Loucy (cell line): ENCODE measurements at regions not wholly inside any gene's neighbourhood (a gene's known extent, or its start where the extent isn't known, plus 50 kb on each side); places are given as distances from the start of the nearest gene placed in this dataset.

Experiments used
- H2AFZ ChIP-seq: fragments of 200-600 bp; sonication (generic); 2 replicates; pipeline ENCODE4 v1.6.0; 2016; ENCODE audit warnings: antibody characterized with exemption, mild to moderate bottlenecking, low read length, moderate library complexity
- H3F3A ChIP-seq: fragments of 200-600 bp; 2 replicates; pipeline ENCODE4 v1.6.0; 2016; ENCODE audit warnings: antibody characterized with exemption, low read depth, mild to moderate bottlenecking
- H3K27me3 ChIP-seq: fragments of 200-600 bp; sonication (generic); 2 replicates; pipeline ENCODE4 v1.6.1; 2014; ENCODE audit warnings: low read length, mild to moderate bottlenecking; ENCODE audit not compliant: insufficient read depth, poor library complexity, severe bottlenecking
- H3K36me3 ChIP-seq: fragments of 200-600 bp; sonication (generic); 2 replicates; pipeline ENCODE4 v1.6.1; 2016; ENCODE audit warnings: low read length; ENCODE audit not compliant: insufficient read depth
- H3K4me1 ChIP-seq: fragments of 200-600 bp; sonication (generic); 2 replicates; pipeline ENCODE4 v1.5.1; 2014; ENCODE audit warnings: low read length, mild to moderate bottlenecking; ENCODE audit not compliant: insufficient read depth, poor library complexity, severe bottlenecking
- H3K4me2 ChIP-seq: fragments of 200-600 bp; sonication (generic); 2 replicates; pipeline ENCODE4 v1.6.0; 2014; ENCODE audit warnings: antibody characterized with exemption, low read length, low read depth, mild to moderate bottlenecking; ENCODE audit not compliant: poor library complexity, severe bottlenecking
- H3K4me3 ChIP-seq: fragments of 200-600 bp; sonication (generic); 2 replicates; pipeline ENCODE4 v1.5.1; 2014; ENCODE audit warnings: low read length, mild to moderate bottlenecking, mixed read lengths; ENCODE audit not compliant: poor library complexity, severe bottlenecking
- H3K79me2 ChIP-seq: fragments of 200-600 bp; sonication (generic); 2 replicates; pipeline ENCODE4 v1.6.1; 2014; ENCODE audit warnings: low read length; ENCODE audit not compliant: insufficient read depth
- H3K9ac ChIP-seq: fragments of 200-600 bp; sonication (generic); 2 replicates; pipeline ENCODE4 v1.6.0; 2014; ENCODE audit warnings: mild to moderate bottlenecking, low read depth, low read length, moderate library complexity; ENCODE audit not compliant: poor library complexity, severe bottlenecking
- H3K9me2 ChIP-seq: fragments of 200-600 bp; sonication (generic); replicated peaks from 2 replicates; pipeline ENCODE4 v1.6.1; 2016; ENCODE audit warnings: low read depth, low read length, mixed read lengths
- H3K9me3 ChIP-seq: fragments of 200-600 bp; sonication (generic); 2 replicates; pipeline ENCODE4 v1.6.1; 2014; ENCODE audit warnings: mild to moderate bottlenecking, antibody characterized with exemption, low read length, low read depth; ENCODE audit not compliant: insufficient read depth
- H4K20me1 ChIP-seq: fragments of 200-600 bp; sonication (generic); 2 replicates; pipeline ENCODE4 v1.6.0; 2014; ENCODE audit warnings: antibody characterized with exemption, low read length, mild to moderate bottlenecking; ENCODE audit not compliant: insufficient read depth, poor library complexity, severe bottlenecking
- EZH2phosphoT487 ChIP-seq: fragments of 200-600 bp; IDR thresholded peaks from 2 replicates; pipeline ENCODE4 v1.6.1; 2018; ENCODE audit warnings: antibody characterized with exemption, mild to moderate bottlenecking, moderate library complexity, borderline replicate concordance
- TF ChIP-seq, protein P1 (sequence below): fragments of 200-600 bp; sonication (generic); conservative IDR thresholded peaks from 2 replicates; pipeline ENCODE4 v1.5.1; 2014; ENCODE audit warnings: mild to moderate bottlenecking, antibody characterized with exemption, low read length

DNA sequence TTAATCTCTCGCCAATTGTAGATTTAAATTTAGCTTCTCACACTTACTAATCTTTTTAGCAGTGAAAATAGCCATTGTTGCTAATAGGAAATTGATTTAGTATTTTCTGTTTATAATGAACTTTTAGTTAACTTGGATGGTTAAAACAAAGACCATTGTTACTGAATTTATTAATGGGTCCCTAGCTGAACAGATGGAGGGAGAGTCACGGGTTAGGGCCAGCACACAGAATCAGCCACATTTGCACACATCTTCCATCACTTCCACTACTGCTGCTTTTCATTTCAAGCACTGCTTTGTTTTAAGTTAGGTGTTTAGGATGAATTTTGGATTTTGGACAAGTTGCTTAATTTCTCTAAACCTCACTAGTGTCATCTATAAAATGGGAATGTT, 125.9 kb upstream of the ADAMTSL1 start:
- Histone ChIP-seq H3F3A (no peaks in the 10 kb centered on the region), H3K4me1 (no peaks in the 10 kb centered on the region)

DNA sequence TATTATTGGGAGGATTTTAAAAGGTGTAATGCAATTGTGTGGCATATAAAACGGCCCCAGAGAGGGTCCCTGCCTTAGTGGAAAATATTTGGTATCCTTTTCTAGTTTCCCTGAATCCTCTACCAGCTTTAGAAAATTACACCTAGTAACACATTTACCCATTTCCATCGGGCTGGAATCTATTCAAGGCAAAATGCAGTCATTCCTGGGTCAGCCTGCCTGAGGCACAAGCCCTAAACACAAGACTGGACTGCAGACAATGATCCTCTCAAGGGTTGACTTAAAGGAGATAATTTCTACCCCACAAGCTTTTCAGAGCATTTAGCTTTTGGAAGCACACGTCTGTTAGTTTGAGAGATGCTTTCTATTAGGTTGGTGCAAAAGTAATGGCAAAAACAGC, 124.4 kb upstream of the ADAMTSL1 start:
- Histone ChIP-seq H3K9me3 (no peaks in the 10 kb centered on the region), H3K36me3 (no peaks in the 10 kb centered on the region), H3F3A (no peaks in the 10 kb centered on the region), H3K79me2 (no peaks in the 10 kb centered on the region), H2AFZ (no peak overlapping the region), H3K4me2 (no peak overlapping the region), H3K9me2 (no peaks in the 10 kb centered on the region), H4K20me1 (no peaks in the 10 kb centered on the region), H3K4me3 (no peak overlapping the region), H3K9ac (no peak overlapping the region), H3K27me3 (no peaks in the 10 kb centered on the region), H3K4me1 (no peaks in the 10 kb centered on the region)
- TF ChIP-seq EZH2phosphoT487 = no peak
- TF ChIP-seq, protein P1, sequence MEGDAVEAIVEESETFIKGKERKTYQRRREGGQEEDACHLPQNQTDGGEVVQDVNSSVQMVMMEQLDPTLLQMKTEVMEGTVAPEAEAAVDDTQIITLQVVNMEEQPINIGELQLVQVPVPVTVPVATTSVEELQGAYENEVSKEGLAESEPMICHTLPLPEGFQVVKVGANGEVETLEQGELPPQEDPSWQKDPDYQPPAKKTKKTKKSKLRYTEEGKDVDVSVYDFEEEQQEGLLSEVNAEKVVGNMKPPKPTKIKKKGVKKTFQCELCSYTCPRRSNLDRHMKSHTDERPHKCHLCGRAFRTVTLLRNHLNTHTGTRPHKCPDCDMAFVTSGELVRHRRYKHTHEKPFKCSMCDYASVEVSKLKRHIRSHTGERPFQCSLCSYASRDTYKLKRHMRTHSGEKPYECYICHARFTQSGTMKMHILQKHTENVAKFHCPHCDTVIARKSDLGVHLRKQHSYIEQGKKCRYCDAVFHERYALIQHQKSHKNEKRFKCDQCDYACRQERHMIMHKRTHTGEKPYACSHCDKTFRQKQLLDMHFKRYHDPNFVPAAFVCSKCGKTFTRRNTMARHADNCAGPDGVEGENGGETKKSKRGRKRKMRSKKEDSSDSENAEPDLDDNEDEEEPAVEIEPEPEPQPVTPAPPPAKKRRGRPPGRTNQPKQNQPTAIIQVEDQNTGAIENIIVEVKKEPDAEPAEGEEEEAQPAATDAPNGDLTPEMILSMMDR = no peak

More for the DNA sequence above, 125.9 kb upstream of the ADAMTSL1 start:
- Histone ChIP-seq H3K9me3 (no peaks in the 10 kb centered on the region), H3K9ac (no peak overlapping the region), H3K27me3 (no peaks in the 10 kb centered on the region), H3K4me2 (no peak overlapping the region), H3K4me3 (no peak overlapping the region), H4K20me1 (no peaks in the 10 kb centered on the region), H3K79me2 (no peaks in the 10 kb centered on the region), H3K9me2 (no peaks in the 10 kb centered on the region), H3K36me3 (no peaks in the 10 kb centered on the region), H2AFZ (no peak overlapping the region)
- no peak for TF ChIP-seq EZH2phosphoT487
- TF ChIP-seq, protein P1 = no peak

DNA sequence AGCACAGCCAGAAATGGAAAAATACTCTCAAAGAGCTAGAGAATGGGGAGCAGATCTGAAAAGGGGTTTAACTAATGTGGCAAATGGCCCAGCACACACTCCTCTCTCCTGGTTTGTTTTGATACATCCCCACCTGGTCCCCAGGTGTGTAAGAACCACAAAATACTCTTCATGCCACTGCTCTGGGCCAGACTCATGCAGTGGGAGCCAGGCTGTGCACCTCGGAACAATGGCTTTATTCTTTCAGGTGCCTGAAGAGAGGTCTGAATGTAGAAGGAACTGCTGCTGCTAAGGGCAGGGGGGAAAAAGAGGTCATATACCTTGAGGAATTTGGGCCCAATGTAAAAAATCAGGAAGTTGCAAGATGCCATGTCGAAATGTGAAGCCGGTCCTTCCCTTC, 123.9 kb upstream of the ADAMTSL1 start:
- Histone ChIP-seq H3K4me2 (no peak overlapping the region), H4K20me1 (no peaks in the 10 kb centered on the region), H3K27me3 (no peaks in the 10 kb centered on the region), H3K4me3 (no peak overlapping the region), H3K9me2 (no peaks in the 10 kb centered on the region), H3K9me3 (no peaks in the 10 kb centered on the region), H3K36me3 (no peaks in the 10 kb centered on the region), H3K4me1 (no peaks in the 10 kb centered on the region), H3K9ac (no peak overlapping the region), H3K79me2 (no peaks in the 10 kb centered on the region), H2AFZ (no peak overlapping the region), H3F3A (no peaks in the 10 kb centered on the region)
- TF ChIP-seq, protein P1 = no peak
- no peak for TF ChIP-seq EZH2phosphoT487
